IMR-90 (cell line): ENCODE measurements at regions not wholly inside any gene's neighbourhood (a gene's known extent, or its start where the extent isn't known, plus 50 kb on each side); places are given as distances from the start of the nearest gene placed in this dataset.

ENCODE experiments used
- ATAC-seq: fragments of 200-7000 bp; cut with Tn5 transposase; 2 replicates; pipeline ENCODE4 v1.9.1; 2020; ENCODE audit warnings: low read depth, mild to moderate bottlenecking, moderate library complexity
- BruUV-seq: library from RNA; stranded (reverse); fragments of 400-500 nt; replicated peaks from 2 replicates; lab custom pipeline; 2021; lab: Mats Ljungman, UMichigan
- CTCF ChIA-PET: fragments of 300-600 bp; formaldehyde crosslinking; extraction: SDS; loops from one replicate; lab custom pipeline; 2021; ENCODE audit warnings: antibody characterized with exemption; lab: Yijun Ruan, JAX
- POLR2A ChIA-PET: fragments of 300-600 bp; sonication (Branson Sonifier 250); formaldehyde crosslinking; loops from one replicate; lab custom pipeline; 2022; ENCODE audit warnings: antibody characterized with exemption; ENCODE audit not compliant: unreplicated experiment; lab: Charles Lee
- DNase-seq: peaks from one replicate; pipeline ENCODE4 v3.0.0; 2013
- H2AFZ ChIP-seq: replicated peaks from 2 replicates; pipeline ENCODE3; 2013; ENCODE audit warnings: low read length, mild to moderate bottlenecking; ENCODE audit not compliant: poor library complexity
- H2AK5ac ChIP-seq: 2 replicates; pipeline ENCODE4 v1.6.1; 2013; ENCODE audit warnings: low read depth, low read length, inconsistent platforms
- H2AK9ac ChIP-seq: replicated peaks from 2 replicates; pipeline ENCODE3; 2013; ENCODE audit warnings: mild to moderate bottlenecking, low read depth, low read length, moderate library complexity; ENCODE audit not compliant: poor library complexity
- H2BK120ac ChIP-seq: 2 replicates; pipeline ENCODE4 v1.6.1; 2013; ENCODE audit warnings: low read depth, low read length, inconsistent platforms
- H2BK15ac ChIP-seq: 3 replicates; pipeline ENCODE4 v1.6.1; 2013; ENCODE audit warnings: low read depth, low read length, inconsistent platforms
- H2BK20ac ChIP-seq: 2 replicates; pipeline ENCODE4 v1.6.1; 2013; ENCODE audit warnings: low read depth, mild to moderate bottlenecking, inconsistent platforms, low read length, moderate library complexity
- H2BK5ac ChIP-seq: 2 replicates; pipeline ENCODE4 v1.6.1; 2013; ENCODE audit warnings: mild to moderate bottlenecking, low read depth, low read length, inconsistent platforms; ENCODE audit not compliant: poor library complexity, severe bottlenecking
- H3K14ac ChIP-seq: replicated peaks from 2 replicates; pipeline ENCODE4 v1.6.1; 2013; ENCODE audit warnings: low read depth, low read length, inconsistent platforms
- H3K18ac ChIP-seq: 2 replicates; pipeline ENCODE4 v1.6.1; 2013; ENCODE audit warnings: low read depth, low read length, control low read depth
- H3K23ac ChIP-seq: 2 replicates; pipeline ENCODE4 v1.6.1; 2013; ENCODE audit warnings: low read depth, low read length, inconsistent platforms
- H3K27ac ChIP-seq: 2 replicates; pipeline ENCODE4 v1.5.1; 2013; ENCODE audit warnings: mild to moderate bottlenecking, control low read depth, low read length; ENCODE audit not compliant: insufficient read depth
- H3K27me3 ChIP-seq: 2 replicates; pipeline ENCODE4 v1.6.1; 2013; ENCODE audit warnings: low read length; ENCODE audit not compliant: control insufficient read depth, insufficient read depth
- H3K36me3 ChIP-seq: 2 replicates; pipeline ENCODE4 v1.6.1; 2013; ENCODE audit warnings: low read length, mixed read lengths; ENCODE audit not compliant: control insufficient read depth, insufficient read depth
- H3K4ac ChIP-seq: 2 replicates; pipeline ENCODE4 v1.6.1; 2013; ENCODE audit warnings: low read depth, low read length, inconsistent platforms
- H3K4me1 ChIP-seq: 2 replicates; pipeline ENCODE4 v1.6.1; 2013; ENCODE audit warnings: low read length, mixed read lengths; ENCODE audit not compliant: control insufficient read depth, insufficient read depth
- H3K4me2 ChIP-seq: 2 replicates; pipeline ENCODE4 v1.6.1; 2013; ENCODE audit warnings: low read depth, mild to moderate bottlenecking, control low read depth, low read length, moderate library complexity
- H3K4me3 ChIP-seq: 2 replicates; pipeline ENCODE4 v1.5.1; 2013; ENCODE audit warnings: low read depth, mild to moderate bottlenecking, control low read depth, low read length, moderate library complexity; ENCODE audit not compliant: insufficient read depth
- H3K56ac ChIP-seq: 2 replicates; pipeline ENCODE4 v1.6.1; 2013; ENCODE audit warnings: low read length, inconsistent platforms; ENCODE audit not compliant: insufficient read depth; ENCODE audit errors: extremely low read depth
- H3K79me1 ChIP-seq, 2 experiments: 2 replicates each; pipeline ENCODE4 v1.6.1; 2013; ENCODE audit warnings: low read length in 2 of 2, inconsistent platforms in 1 of 2, low read depth in 1 of 2
- H3K9ac ChIP-seq: 2 replicates; pipeline ENCODE4 v1.6.1; 2013; ENCODE audit warnings: low read depth, low read length, control low read depth
- H3K9me1 ChIP-seq: 2 replicates; pipeline ENCODE4 v1.6.1; 2013; ENCODE audit warnings: low read length, inconsistent platforms; ENCODE audit not compliant: insufficient read depth
- H3K9me3 ChIP-seq: 2 replicates; pipeline ENCODE4 v1.6.1; 2013; ENCODE audit warnings: low read length; ENCODE audit not compliant: control insufficient read depth, insufficient read depth
- H4K20me1 ChIP-seq: 2 replicates; pipeline ENCODE4 v1.6.1; 2013; ENCODE audit warnings: low read length, inconsistent platforms; ENCODE audit not compliant: insufficient read depth
- H4K5ac ChIP-seq: 2 replicates; pipeline ENCODE4 v1.6.1; 2013; ENCODE audit warnings: mild to moderate bottlenecking, low read depth, low read length, control low read depth
- H4K8ac ChIP-seq, 2 experiments: 2 replicates each; pipeline ENCODE4 v1.6.1; 2013; ENCODE audit warnings: low read depth in 2 of 2, low read length in 2 of 2, control low read depth in 1 of 2, inconsistent platforms in 1 of 2
- H4K91ac ChIP-seq: 2 replicates; pipeline ENCODE4 v1.6.1; 2013; ENCODE audit warnings: low read depth, low read length, inconsistent platforms; ENCODE audit not compliant: insufficient read depth
- CEBPB ChIP-seq: IDR thresholded peaks from 2 replicates; pipeline ENCODE4 v1.6.1; 2012; ENCODE audit warnings: low read depth, low read length, improper control_type of control experiment
- CHD1 ChIP-seq: IDR thresholded peaks from 2 replicates; pipeline ENCODE4 v1.6.1; 2012; ENCODE audit warnings: low read depth, low read length, improper control_type of control experiment
- CTCF ChIP-seq: conservative IDR thresholded peaks from 2 replicates; pipeline ENCODE4 v1.5.1; 2012; ENCODE audit warnings: mild to moderate bottlenecking, low read depth, low read length, improper control_type of control experiment
- ELK1 ChIP-seq: fragments of 150-350 bp; IDR thresholded peaks from 2 replicates; pipeline ENCODE4 v1.6.1; 2016; ENCODE audit warnings: low read depth, mild to moderate bottlenecking, low read length, moderate library complexity, borderline replicate concordance
- FOS ChIP-seq: fragments of 150-350 bp; IDR thresholded peaks from 2 replicates; pipeline ENCODE4 v1.6.1; 2016; ENCODE audit warnings: low read depth, low read length
- MAZ ChIP-seq: IDR thresholded peaks from 2 replicates; pipeline ENCODE4 v1.6.1; 2012; ENCODE audit warnings: low read depth, mild to moderate bottlenecking, low read length, improper control_type of control experiment, moderate library complexity, borderline replicate concordance
- MXI1 ChIP-seq: IDR thresholded peaks from 2 replicates; pipeline ENCODE4 v1.6.1; 2012; ENCODE audit warnings: low read depth, mild to moderate bottlenecking, low read length, moderate library complexity, borderline replicate concordance
- NFE2L2 ChIP-seq: fragments of 150-350 bp; IDR thresholded peaks from 2 replicates; pipeline ENCODE4 v1.6.1; 2016; ENCODE audit warnings: low read depth, mild to moderate bottlenecking, low read length
- POLR2A ChIP-seq: IDR thresholded peaks from 2 replicates; pipeline ENCODE4 v1.6.1; 2012; ENCODE audit warnings: mild to moderate bottlenecking, low read depth, low read length
- RAD21 ChIP-seq: IDR thresholded peaks from 2 replicates; pipeline ENCODE4 v1.6.1; 2012; ENCODE audit warnings: low read length, improper control_type of control experiment
- RCOR1 ChIP-seq: IDR thresholded peaks from 2 replicates; pipeline ENCODE4 v1.6.1; 2012; ENCODE audit warnings: mild to moderate bottlenecking, low read length, improper control_type of control experiment; ENCODE audit not compliant: insufficient replicate concordance
- USF2 ChIP-seq: fragments of 150-350 bp; IDR thresholded peaks from 2 replicates; pipeline ENCODE4 v1.6.1; 2017; ENCODE audit warnings: mild to moderate bottlenecking, antibody characterized with exemption, low read length, low read depth
- WGBS, 2 experiments: methylation state at CpG; one replicate each; pipeline versions ENCODE4 v1.1.5 to v1.1.7; 2013; ENCODE audit warnings: missing lambda C conversion rate in 2 of 2; ENCODE audit not compliant: insufficient read length in 1 of 2; ENCODE audit errors: extremely low coverage in 2 of 2; 5-methylcytosine and 5-hydroxymethylcytosine counted together
- dilution Hi-C: fragments of 300-500 bp; cut with HindIII; formaldehyde crosslinking; loops from one replicate; pipeline ENCODE4 v1.14.3; 2018; ENCODE audit warnings: low sequenced_read_pairs; ENCODE audit not compliant: unreplicated experiment
- in situ Hi-C: fragments of 300-500 bp; cut with MboI; formaldehyde crosslinking; loops from 3 replicates; pipeline ENCODE4 v1.14.3; 2019; ENCODE audit warnings: low sequenced_read_pairs, inconsistent platforms, mixed read lengths
- intact Hi-C: fragments of 100-400 bp; cut with micrococcal nuclease; formaldehyde crosslinking; loops from 2 replicates; pipeline ENCODE4 v1.10.0; 2022

GRCh38 chr1:188140958-188141357 lies 1312.2 kb downstream of the PLA2G4A start:
- TF ChIP-seq RCOR1 (no peak), ELK1 (no peak), MXI1 (no peak), POLR2A (no peak), USF2 (no peak), CHD1 (no peak), CEBPB (no peak), FOS (no peak), CTCF (no peak), MAZ (no peak), RAD21 (no peak), NFE2L2 (no peak)
- Histone ChIP-seq H4K8ac (no peak overlapping the region), H3K14ac (no peak overlapping the region), H2BK5ac (no peak overlapping the region), H3K4me3 (no peak overlapping the region), H2BK20ac (no peak overlapping the region), H4K20me1 (no peaks in the 10 kb centered on the region), H3K9me1 (no peaks in the 10 kb centered on the region), H3K56ac (no peak overlapping the region), H3K27me3 (no peaks in the 10 kb centered on the region), H3K27ac (no peak overlapping the region), H2BK120ac (no peak overlapping the region), H3K9me3 (no peaks in the 10 kb centered on the region), H3K23ac (no peak overlapping the region), H3K9ac (no peak overlapping the region), H3K36me3 (no peaks in the 10 kb centered on the region), H3K18ac (no peak overlapping the region), H2AK9ac (no peak overlapping the region), H2AFZ (no peak overlapping the region), H3K79me1 (no peaks in the 10 kb centered on the region), H2AK5ac (no peak overlapping the region), H2BK15ac (no peak overlapping the region), H4K5ac (no peak overlapping the region), H3K4ac (no peak overlapping the region), H3K4me2 (no peak overlapping the region), H4K91ac (no peak overlapping the region), H3K4me1 (no peaks in the 10 kb centered on the region)
- no TSS peak for BruUV-seq
- in situ Hi-C loops: no loop called here
- DNase-seq (no peak), ATAC-seq (no peak)
- intact Hi-C loops: no loop called here
- ChIA-PET CTCF (no interaction called here), POLR2A (no interaction called here)
- WGBS, 2 experiments: no CpG with 5 or more reads among the region's 2 CpGs
- dilution Hi-C loops: no loop called here
